Ovary (tissue), 3 donors: ENCODE measurements at regions not wholly inside any gene's neighbourhood (a gene's known extent, or its start where the extent isn't known, plus 50 kb on each side); places are given as distances from the start of the nearest gene placed in this dataset.

Experiments
- CTCF ChIP-seq, 3 donors: fragments of 450-650 bp in 2 of 3; fragments of 200-600 bp in 1 of 3; IDR thresholded peaks; one replicate each; pipeline versions ENCODE4 v1.5.1 to v1.8.0; 2016 to 2022; ENCODE audit warnings: antibody characterized with exemption in 3 of 3, mild to moderate bottlenecking in 1 of 3
- POLR2A ChIP-seq: fragments of 450-650 bp; IDR thresholded peaks from one replicate; pipeline ENCODE4 v1.6.1; 2017; ENCODE audit warnings: antibody characterized with exemption, mild to moderate bottlenecking, moderate library complexity
- donor health status: DM: no; HTN: no; CAD: no.

DNA sequence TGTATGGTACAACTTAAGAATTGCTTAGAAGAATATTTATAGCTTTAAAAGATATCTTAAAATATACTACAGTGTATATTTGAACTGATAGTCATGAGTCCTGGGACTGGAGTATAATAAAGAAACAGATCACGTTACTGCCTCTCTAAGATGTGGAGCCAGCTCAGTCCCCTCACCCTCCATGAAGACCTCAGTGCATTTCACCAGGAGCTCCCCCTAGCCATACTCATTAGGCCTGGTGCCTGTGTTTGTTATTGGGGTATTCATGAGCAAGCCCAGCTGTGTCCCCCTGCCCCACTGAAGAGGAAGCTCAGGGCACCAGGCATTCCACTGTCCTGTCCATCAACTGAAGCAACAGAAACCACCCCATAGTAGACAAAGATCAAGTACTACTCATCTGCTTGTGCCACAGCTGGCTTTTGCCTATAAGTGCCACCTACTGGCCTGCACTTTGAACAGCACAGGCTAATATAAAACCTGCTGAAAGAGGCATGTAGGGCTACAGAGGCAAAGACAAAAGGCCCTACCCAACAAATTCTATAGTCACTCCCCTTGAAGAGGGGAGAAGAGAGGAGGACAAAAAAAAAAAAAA lies 850.2 kb upstream of the NUDT12 start:
- TF ChIP-seq CTCF (IDR thresholded peaks at IDR 0.05) (no peak), POLR2A (no peak)
